ENCODE measurements at regions not wholly inside any gene's neighbourhood (a gene's known extent, or its start where the extent isn't known, plus 50 kb on each side); places are given as distances from the start of the nearest gene placed in this dataset.

GRCh38 chr15:96390986-96391385 is 60.5 kb downstream of the NR2F2 start:
- Histone ChIP-seq H3K9me3 (peaks cover 0 to under 1% (median 0%) of the 10 kb centered on the region in 12 donors), H3K4me1 (no peaks in the 10 kb centered on the region), H3K27ac (no peak overlapping the region), H3K36me3 (no peaks in the 10 kb centered on the region), H3K4me3 (no peak overlapping the region), H3K27me3 (no peaks in the 10 kb centered on the region)
- 75 to 98% (median 92%) methylated on average over 2 of the region's 2 CpGs for WGBS, 4 donors
- TF ChIP-seq CTCF (IDR thresholded peaks at IDR 0.05) (no peak), POLR2A (IDR thresholded peaks at IDR 0.05) (no peak)
- ATAC-seq (no peak), DNase-seq (no peak)
- intact Hi-C loops (cut with DNase I), result no loop called here

- Histone ChIP-seq H3K27me3 (no peaks in the 10 kb centered on the region), H3K4me3 (no peak overlapping the region), H3K4me1 (no peaks in the 10 kb centered on the region), H3K36me3 (no peaks in the 10 kb centered on the region), H3K9me3 (no peaks in the 10 kb centered on the region), H3K27ac (no peak overlapping the region)
- DNase-seq, result no peak
- intact Hi-C loops (cut with DNase I), result no loop called here
- TF ChIP-seq CTCF (IDR thresholded peaks at IDR 0.05) (no peak), POLR2A (IDR thresholded peaks at IDR 0.05) (no peak)
- ATAC-seq, result no peak
- 57 to 63% (median 61%) methylated on average over 10 of the region's 10 CpGs for WGBS, 4 donors
Observed at GRCh38 chr15:96392380-96393208, 62.1 kb downstream of the NR2F2 start.

GRCh38 chr15:96393209-96393513 is 62.7 kb downstream of the NR2F2 start:
- Histone ChIP-seq H3K4me3 (no peak overlapping the region), H3K27ac (no peak overlapping the region), H3K27me3 (no peaks in the 10 kb centered on the region), H3K9me3 (no peaks in the 10 kb centered on the region), H3K4me1 (no peaks in the 10 kb centered on the region), H3K36me3 (no peaks in the 10 kb centered on the region)
- ATAC-seq (no peak), DNase-seq (no peak)
- WGBS, 4 donors, result 80 to 92% (median 83%) methylated on average over 2 of the region's 2 CpGs
- TF ChIP-seq CTCF (IDR thresholded peaks at IDR 0.05) (no peak), POLR2A (IDR thresholded peaks at IDR 0.05) (no peak)
- intact Hi-C loops (cut with DNase I), result no loop called here

- no peak for DNase-seq
- H3K4me1 ChIP-seq, result no peaks in the 10 kb centered on the region
- peaks cover 0 to 5% (median 0%) of the 10 kb centered on the region in 9 donors for H3K27me3 ChIP-seq
- no peaks in the 10 kb centered on the region for H3K36me3 ChIP-seq
- no peak overlapping the region for H3K27ac ChIP-seq
- intact Hi-C loops (cut with DNase I), result no loop called here
- no peak overlapping the region for H3K4me3 ChIP-seq
- no peak for TF ChIP-seq CTCF (IDR thresholded peaks at IDR 0.05)
- TF ChIP-seq POLR2A (IDR thresholded peaks at IDR 0.05), result no peak
- no peaks in the 10 kb centered on the region for H3K9me3 ChIP-seq
- 44 to 58% (median 52%) methylated on average over 3 of the region's 3 CpGs for WGBS, 4 donors
- no peak for ATAC-seq
Observed at GRCh38 chr15:96395687-96396086, 65.2 kb downstream of the NR2F2 start.

Data from heart left ventricle (tissue), 16 donors.